GM12891 (cell line): ENCODE measurements at regions not wholly inside any gene's neighbourhood (a gene's known extent, or its start where the extent isn't known, plus 50 kb on each side); places are given as distances from the start of the nearest gene placed in this dataset.
"Not testable (repeated sequence)": the region's sequence is repeated elsewhere in the genome, so short reads cannot be mapped to it uniquely, and the experiment has no call there.

Experiments used
- PAX5 ChIP-seq: IDR thresholded peaks from 2 replicates; pipeline ENCODE4 v1.6.1; 2011; ENCODE audit warnings: low read length, moderate library complexity, mild to moderate bottlenecking; ENCODE audit not compliant: insufficient read depth, severe bottlenecking
- POLR2A ChIP-seq: IDR thresholded peaks from 2 replicates; pipeline ENCODE4 v1.6.1; 2011; ENCODE audit warnings: low read depth, low read length, control low read depth
- POLR2AphosphoS5 ChIP-seq: IDR thresholded peaks from 2 replicates; pipeline ENCODE4 v1.6.1; 2011; ENCODE audit warnings: low read depth, low read length, control low read depth
- POU2F2 ChIP-seq: IDR thresholded peaks from 2 replicates; pipeline ENCODE4 v1.6.1; 2011; ENCODE audit warnings: low read depth, mild to moderate bottlenecking, control low read depth, low read length, moderate library complexity
- SPI1 ChIP-seq: IDR thresholded peaks from 2 replicates; pipeline ENCODE4 v1.6.1; 2011; ENCODE audit warnings: low read depth, low read length, control low read depth
- TAF1 ChIP-seq: IDR thresholded peaks from 2 replicates; pipeline ENCODE4 v1.6.1; 2011; ENCODE audit warnings: low read depth, low read length, control low read depth

GRCh38 chr17:56731096-56731495 is 102.6 kb downstream of the C17orf67 start:
- not testable (repeated sequence) for TF ChIP-seq POLR2A, POLR2AphosphoS5, TAF1, PAX5, POU2F2, SPI1
